ENCODE measurements at regions not wholly inside any gene's neighbourhood (a gene's known extent, or its start where the extent isn't known, plus 50 kb on each side); places are given as distances from the start of the nearest gene placed in this dataset.
"Not testable (repeated sequence)": the region's sequence is repeated elsewhere in the genome, so short reads cannot be mapped to it uniquely, and the experiment has no call there.

GRCh38 chr5:51214746-51215145 is 168.5 kb upstream of the ISL1 start:
- no peak for DNase-seq (ENCODE audit: low spot score)
- intact Hi-C loops (cut with DNase I) = no loop called here

GRCh38 chr5:51225789-51226742 is 157.2 kb upstream of the ISL1 start:
- no peak for DNase-seq (ENCODE audit: low spot score)
- intact Hi-C loops (cut with DNase I) = no loop called here

GRCh38 chr5:51227963-51228470 is 155.2 kb upstream of the ISL1 start:
- DNase-seq (ENCODE audit: low spot score) = no peak
- intact Hi-C loops (cut with DNase I) = no loop called here

DNA sequence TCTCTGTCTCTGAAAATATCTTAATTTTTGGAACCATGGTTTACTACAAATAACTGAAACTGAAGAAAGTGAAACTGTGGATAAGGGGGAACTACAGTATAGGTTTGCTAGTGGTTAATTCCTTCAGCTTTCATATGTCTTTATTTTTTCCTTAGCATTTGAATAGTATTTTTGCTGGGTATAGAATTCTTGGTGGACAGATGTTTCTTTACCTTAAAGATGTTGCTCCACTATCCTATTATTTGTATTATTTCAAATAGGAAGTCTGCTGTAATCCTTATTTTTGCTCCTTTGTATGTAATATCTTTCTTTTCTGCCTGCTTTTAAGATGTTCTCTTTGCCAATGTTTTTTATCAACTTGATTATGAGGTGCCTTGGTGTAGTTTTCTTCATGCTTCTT is 152.9 kb upstream of the ISL1 start:
- intact Hi-C loops (cut with DNase I) = no loop called here

DNA sequence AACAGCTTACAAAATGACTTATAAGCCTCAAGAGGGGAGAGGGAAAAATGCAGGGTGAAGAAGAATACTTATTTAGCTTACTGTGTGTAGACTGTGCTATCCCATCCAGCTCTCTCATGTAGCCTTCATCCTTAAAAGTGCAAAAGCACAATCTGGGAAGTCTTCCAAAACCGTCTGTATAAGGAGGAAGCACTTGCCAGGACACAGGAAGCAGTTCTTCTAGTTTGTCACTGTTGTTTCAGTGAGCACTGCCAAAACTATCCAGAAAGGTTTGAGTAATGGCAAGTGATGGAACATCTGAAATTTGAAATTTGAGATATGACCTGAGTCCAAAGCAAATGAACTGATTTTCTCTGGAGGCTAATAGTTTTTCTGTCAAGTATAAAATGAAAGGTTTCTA is 140.8 kb upstream of the ISL1 start:
- intact Hi-C loops (cut with DNase I) = no loop called here
- DNase-seq (ENCODE audit: low spot score) = no peak

More for the DNA sequence above, 152.9 kb upstream of the ISL1 start:
- no peak for DNase-seq (ENCODE audit: low spot score)

DNA sequence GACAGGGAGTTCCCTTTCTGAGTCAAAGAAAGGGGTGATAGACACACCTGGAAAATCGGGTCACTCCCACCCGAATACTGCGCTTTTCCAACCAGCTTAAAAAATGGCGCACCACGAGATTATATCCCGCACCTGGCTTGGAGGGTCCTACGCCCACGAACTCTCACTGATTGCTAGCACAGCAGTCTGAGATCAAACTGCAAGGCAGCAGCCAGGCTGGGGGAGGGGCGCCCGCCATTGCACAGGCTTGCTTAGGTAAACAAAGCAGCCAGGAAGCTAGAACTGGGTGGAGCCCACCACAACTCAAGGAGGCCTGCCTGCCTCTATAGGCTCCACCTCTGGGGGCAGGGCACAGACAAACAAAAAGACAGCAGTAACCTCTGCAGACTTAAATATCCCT is 132.3 kb upstream of the ISL1 start:
- DNase-seq (ENCODE audit: low spot score); intact Hi-C loops (cut with DNase I): not testable (repeated sequence)

- DNase-seq (ENCODE audit: low spot score) = no peak
- intact Hi-C loops (cut with DNase I) = no loop called here
These were observed 112.0 kb upstream of the ISL1 start for GRCh38 chr5:51271261-51271660.

GRCh38 chr5:51273021-51273420 is 110.2 kb upstream of the ISL1 start:
- no peak for DNase-seq (ENCODE audit: low spot score)
- intact Hi-C loops (cut with DNase I) = no loop called here

- DNase-seq (ENCODE audit: low spot score) = no peak
- intact Hi-C loops (cut with DNase I) = no loop called here
These were observed 109.4 kb upstream of the ISL1 start for GRCh38 chr5:51273871-51274270.

GRCh38 chr5:51275428-51275827 is 107.8 kb upstream of the ISL1 start:
- intact Hi-C loops (cut with DNase I) = no loop called here
- no peak for DNase-seq (ENCODE audit: low spot score)

DNA sequence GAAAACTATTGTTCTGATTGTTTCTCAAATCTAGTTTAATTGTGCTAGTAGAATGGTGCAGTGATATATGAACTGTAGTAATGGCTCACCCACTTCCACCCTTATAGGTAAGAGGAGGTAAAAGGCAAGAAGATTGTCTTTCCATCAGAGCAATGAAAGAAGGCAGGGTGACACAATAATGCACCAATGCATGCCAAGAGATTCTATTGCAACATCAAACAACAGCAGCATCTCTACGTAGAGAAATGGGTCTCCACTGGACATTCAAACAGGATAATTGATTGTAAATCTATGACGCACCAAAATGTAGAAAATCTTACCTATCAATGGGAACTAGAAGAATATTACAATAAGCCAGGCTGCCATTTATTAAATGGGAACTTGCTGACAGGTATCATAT is 107.0 kb upstream of the ISL1 start:
- no peak for DNase-seq (ENCODE audit: low spot score)
- intact Hi-C loops (cut with DNase I) = no loop called here

GRCh38 chr5:51278539-51278938 is 104.7 kb upstream of the ISL1 start:
- DNase-seq (ENCODE audit: low spot score) = no peak
- intact Hi-C loops (cut with DNase I) = no loop called here

GRCh38 chr5:51279983-51280706 is 103.1 kb upstream of the ISL1 start:
- DNase-seq (ENCODE audit: low spot score) = no peak
- intact Hi-C loops (cut with DNase I) = no loop called here

- intact Hi-C loops (cut with DNase I) = no loop called here
- no peak for DNase-seq (ENCODE audit: low spot score)
These were observed 97.2 kb upstream of the ISL1 start for GRCh38 chr5:51286046-51286445.

DNA sequence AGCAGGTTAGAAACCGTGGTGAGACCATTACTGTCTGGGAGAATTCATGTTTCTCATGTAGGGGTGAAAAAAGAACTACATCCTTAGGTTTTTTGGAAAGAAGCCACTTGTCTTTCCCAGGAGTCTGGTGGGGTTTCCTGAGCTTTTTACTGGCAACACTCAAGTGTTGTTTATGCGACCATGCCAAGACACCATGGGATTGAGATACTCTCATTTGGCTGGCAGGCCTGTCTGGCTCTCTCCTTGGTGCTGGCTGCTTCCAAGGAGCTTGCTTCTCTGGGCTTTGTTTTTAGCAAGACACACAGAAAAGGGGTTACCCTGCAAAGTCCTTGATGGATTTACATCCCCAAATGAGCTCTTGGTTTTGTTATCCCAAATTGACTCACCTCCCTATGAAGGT is 80.9 kb upstream of the ISL1 start:
- intact Hi-C loops (cut with DNase I) = no loop called here
- no peak for DNase-seq (ENCODE audit: low spot score)

- DNase-seq (ENCODE audit: low spot score) = no peak
- intact Hi-C loops (cut with DNase I) = no loop called here
These were observed 56.4 kb upstream of the ISL1 start for GRCh38 chr5:51326844-51327243.

All from posterior vena cava (tissue), 2 donors.